Left colon (tissue), 2 donors: ENCODE measurements at regions not wholly inside any gene's neighbourhood (a gene's known extent, or its start where the extent isn't known, plus 50 kb on each side); places are given as distances from the start of the nearest gene placed in this dataset.
"Not testable (repeated sequence)": the region's sequence is repeated elsewhere in the genome, so short reads cannot be mapped to it uniquely, and the experiment has no call there.

Source experiments
- ATAC-seq: fragments of 200-7000 bp; cut with Tn5 transposase; one replicate; pipeline ENCODE4 v1.9.1; 2020; ENCODE audit warnings: mild to moderate bottlenecking, moderate library complexity
- DNase-seq, 2 donors: peaks; one replicate each; pipeline ENCODE4 v3.0.0-alpha.2; 2020
- intact Hi-C, 2 donors: fragments of 100-400 bp; cut with DNase I in 1 of 2; cut with micrococcal nuclease in 1 of 2; formaldehyde crosslinking; loops; one replicate each; pipeline versions ENCODE4 v1.11.2 to v1.14.0; 2022; cut with DNase I, micrococcal nuclease
- donor health status: DM: no; HTN: no; CAD: no.
- donor health status: DM: yes; HTN: yes; CAD: no.

- ATAC-seq (no peak), DNase-seq (no peak)
- intact Hi-C loops, result no loop called here
Observed at GRCh38 chr6:94902974-94903628, 674.2 kb upstream of the MANEA start.

DNA sequence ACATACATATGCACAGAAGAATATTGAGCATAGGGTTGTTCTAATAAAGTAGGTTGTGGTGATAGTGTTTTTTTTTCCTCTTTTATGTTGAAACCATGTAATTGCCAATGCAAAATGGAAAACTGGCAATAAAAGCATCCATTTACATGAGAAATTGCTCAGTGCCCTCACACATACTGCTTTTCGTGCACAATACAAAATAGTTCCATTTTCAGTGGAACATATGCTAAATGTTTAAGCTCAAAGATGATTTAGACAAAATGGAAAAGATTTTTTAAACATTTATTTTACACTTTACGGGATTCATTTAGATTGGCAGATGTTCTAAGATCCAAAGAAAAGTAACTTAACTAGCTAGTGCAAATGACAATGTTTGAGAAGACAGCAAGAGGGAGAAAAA, 678.1 kb upstream of the MANEA start:
- DNase-seq, result no peak
- intact Hi-C loops, result no loop called here
- no peak for ATAC-seq

DNA sequence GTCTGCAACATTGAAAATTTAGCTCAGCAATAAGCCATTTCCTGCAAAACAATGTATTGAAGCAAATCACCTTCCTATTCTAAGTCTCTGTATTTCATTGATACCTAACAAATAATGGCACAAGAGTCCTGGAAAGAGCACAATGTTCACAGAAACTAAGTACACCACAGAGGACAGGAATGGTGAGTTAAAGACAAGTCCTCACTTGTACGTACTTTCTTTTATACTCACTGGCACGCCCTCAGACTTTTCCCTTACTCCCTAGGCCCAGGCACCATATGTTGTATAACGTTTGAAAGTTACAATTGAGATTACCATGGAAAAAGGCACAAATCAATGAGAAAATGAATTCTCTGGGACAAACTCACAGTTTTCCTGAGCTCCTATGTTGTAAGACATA, 683.0 kb upstream of the MANEA start:
- DNase-seq (no peak), ATAC-seq (no peak)
- intact Hi-C loops, result no loop called here

DNA sequence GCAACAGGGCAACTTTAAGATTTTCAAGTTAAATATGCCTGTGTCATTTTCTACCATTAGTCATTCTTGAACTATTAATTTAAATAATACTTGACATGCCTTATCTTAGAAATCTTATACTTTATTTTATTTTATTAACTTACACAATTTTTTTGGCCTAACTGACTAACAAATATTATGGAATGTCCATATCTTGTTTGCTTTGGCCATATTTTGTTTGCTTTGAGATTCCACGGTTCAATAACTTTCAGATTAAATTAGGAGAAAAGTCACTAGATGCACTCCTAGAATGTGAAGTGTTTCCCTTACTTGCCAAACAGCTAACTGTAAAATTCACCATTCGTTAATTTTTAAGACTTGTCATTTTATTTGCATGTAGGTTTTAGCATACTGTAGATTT, 684.0 kb upstream of the MANEA start:
- no peak for DNase-seq
- intact Hi-C loops, result no loop called here
- ATAC-seq, result no peak

DNA sequence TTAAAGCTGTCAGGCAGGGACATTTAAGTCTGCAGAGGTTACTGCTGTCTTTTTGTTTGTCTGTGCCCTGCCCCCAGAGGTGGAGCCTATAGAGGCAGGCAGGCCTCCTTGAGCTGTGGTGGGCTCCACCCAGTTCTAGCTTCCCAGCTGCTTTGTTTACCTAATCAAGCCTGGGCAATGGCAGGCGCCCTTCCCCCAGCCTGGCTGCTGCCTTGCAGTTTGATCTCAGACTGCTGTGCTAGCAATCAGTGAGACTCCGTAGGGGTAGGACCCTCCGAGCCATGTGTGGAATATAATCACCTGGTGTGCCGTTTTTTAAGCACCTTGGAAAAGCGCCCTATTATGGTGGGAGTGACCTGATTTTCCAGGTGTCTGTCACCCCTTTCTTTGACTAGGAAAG, 703.5 kb upstream of the MANEA start:
- ATAC-seq, intact Hi-C loops: not testable (repeated sequence)
- peak in 1 of 2 donors; percentile 7 for DNase-seq

DNA sequence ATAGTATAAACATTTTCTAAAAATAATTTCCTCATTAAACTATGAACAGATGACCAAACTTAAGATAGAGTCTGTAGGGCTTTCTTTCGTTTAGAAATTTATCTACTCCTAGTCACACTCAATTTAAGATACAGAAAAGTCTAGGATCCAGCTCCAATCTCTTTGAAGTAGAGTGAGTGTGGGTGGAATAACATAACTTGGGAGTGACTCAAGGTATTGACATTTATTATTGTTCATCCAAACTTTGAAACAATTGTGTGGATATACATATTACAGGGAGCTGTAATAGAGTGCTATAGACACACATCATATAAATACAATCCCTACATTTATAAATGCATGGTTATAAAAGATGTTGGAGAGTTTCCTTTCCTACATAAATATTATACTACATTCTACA, 715.2 kb upstream of the MANEA start:
- ATAC-seq (no peak), DNase-seq (no peak)
- intact Hi-C loops, result no loop called here

DNA sequence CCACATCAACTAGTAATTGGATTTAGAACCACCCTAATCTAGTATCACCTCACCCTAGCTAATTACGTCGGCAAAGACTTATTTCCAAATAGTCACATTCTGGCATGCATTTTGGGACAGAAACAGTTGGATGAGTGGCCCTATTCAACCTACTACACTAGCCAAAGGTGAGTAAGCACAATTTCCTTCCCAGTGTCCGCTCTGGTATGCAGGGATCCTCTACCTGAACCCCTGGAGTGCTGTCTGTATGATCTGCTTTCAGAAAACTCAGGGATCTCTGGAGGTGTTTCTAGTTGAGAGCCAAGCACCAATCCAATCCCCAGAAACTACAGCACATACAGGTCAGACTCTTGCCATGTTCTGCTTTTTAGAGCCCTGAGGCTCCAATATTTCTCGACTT, 717.4 kb upstream of the MANEA start:
- DNase-seq, result no peak
- no peak for ATAC-seq
- intact Hi-C loops, result no loop called here

DNA sequence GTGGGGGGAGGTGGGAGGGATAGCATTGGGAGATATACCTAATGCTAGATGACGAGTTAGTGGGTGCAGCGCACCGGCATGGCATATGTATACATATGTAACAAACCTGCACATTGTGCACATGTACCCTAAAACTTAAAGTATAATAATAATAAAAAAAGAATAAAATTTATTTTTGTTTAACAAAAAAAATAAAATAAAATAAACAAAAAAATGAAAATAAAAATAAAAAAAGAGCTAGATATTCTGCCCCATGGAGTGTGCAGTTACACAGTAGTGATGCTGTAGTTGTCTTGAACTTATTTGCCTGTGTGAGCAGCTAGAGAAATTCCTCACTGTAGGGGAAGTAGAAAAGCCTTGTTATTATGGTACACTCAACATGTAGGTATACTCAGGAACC, 720.3 kb upstream of the MANEA start:
- DNase-seq, intact Hi-C loops, ATAC-seq: not testable (repeated sequence)

- ATAC-seq, DNase-seq, intact Hi-C loops: not testable (repeated sequence)
Observed at GRCh38 chr6:94851329-94851728, 726.0 kb upstream of the MANEA start.

DNA sequence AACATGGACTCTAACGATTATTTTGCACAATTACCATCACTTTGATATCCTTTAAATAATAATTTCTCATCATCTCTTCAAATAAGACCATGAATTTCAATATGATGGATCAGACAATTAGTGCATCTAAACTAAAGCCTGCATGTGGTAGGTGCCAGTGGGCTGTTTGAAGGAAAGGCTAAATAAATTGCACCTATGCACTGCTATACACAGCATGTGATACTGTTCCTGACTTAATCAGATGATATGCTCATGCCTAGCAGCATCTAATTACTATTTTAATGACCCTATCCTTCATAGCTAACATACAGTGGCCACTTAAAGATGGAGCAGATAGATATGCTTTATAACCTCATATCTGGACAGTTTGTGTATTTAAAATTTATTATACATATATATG, 731.6 kb upstream of the MANEA start:
- ATAC-seq (no peak), DNase-seq (no peak)
- intact Hi-C loops, result no loop called here

DNA sequence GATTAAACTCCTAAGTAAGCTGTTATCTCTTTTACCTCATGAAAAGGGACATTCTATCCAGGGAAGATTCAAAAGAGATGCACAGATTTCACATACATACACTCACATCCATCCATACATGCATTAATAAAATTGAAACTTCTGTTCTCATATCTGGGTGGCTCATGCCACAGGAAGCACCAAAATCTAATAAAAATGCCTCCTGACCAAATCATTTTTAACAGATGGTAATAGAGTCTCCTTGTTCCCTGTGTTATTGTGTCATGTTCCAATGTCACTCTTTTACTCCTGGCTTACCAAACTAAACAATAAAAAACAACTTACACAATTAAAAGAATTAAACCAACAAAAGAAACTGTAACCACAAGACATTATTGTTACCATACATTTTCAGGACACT, 742.1 kb upstream of the MANEA start:
- no peak for ATAC-seq
- no peak for DNase-seq
- intact Hi-C loops, result no loop called here

GRCh38 chr6:94813806-94814205, 763.5 kb upstream of the MANEA start:
- intact Hi-C loops, result no loop called here
- no peak for DNase-seq
- ATAC-seq, result no peak

- DNase-seq (no peak), ATAC-seq (no peak)
- intact Hi-C loops, result no loop called here
Observed at GRCh38 chr6:94801344-94801743, 776.0 kb upstream of the MANEA start.

DNA sequence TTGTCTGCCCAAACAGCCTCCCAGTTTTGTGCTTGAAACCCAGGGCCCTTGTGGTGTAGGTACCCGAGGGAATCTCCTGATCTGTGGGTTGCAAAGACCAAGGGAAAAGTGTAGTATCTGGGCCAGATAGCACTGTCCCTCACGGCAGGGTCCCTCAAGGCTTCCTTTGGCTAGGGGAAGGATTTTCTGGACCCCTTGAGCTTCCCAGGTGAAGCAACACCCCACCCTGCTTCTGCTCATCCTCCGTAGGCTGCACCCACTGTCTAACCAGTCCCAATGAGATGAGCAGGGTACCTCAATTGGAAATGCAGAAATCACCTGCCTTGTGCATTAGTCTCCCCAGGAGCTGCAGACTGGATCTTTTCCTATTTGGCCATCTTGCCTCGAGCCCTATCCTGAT, 791.8 kb upstream of the MANEA start:
- intact Hi-C loops, result no loop called here
- DNase-seq, result no peak
- ATAC-seq, result peak; percentile 21

- peak; percentile 71 to 82 for DNase-seq
- intact Hi-C loops, result not testable (repeated sequence)
- ATAC-seq, result peak; percentile 99
Observed at GRCh38 chr6:94785081-94785480, 792.3 kb upstream of the MANEA start.

DNA sequence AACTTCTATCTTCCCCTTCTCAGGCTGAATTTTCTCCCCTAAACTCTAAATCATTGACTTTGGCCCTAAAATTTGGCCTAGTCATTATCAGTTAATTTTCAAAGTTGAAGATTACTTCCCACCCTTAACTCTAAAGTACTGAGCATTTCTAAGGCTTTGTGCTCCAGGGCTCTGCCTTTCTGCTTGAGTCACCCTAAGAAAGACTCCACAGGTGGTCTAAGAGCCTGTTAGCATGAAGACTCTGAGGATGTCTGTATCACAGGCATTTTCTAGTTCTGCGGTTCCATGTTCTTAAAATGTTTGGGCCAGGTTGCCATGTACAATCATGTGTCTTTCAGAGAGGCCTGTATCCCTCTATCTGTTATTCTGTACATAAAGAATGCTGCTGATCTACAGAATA, 808.1 kb upstream of the MANEA start:
- no peak for ATAC-seq
- intact Hi-C loops, result no loop called here
- DNase-seq, result no peak

DNA sequence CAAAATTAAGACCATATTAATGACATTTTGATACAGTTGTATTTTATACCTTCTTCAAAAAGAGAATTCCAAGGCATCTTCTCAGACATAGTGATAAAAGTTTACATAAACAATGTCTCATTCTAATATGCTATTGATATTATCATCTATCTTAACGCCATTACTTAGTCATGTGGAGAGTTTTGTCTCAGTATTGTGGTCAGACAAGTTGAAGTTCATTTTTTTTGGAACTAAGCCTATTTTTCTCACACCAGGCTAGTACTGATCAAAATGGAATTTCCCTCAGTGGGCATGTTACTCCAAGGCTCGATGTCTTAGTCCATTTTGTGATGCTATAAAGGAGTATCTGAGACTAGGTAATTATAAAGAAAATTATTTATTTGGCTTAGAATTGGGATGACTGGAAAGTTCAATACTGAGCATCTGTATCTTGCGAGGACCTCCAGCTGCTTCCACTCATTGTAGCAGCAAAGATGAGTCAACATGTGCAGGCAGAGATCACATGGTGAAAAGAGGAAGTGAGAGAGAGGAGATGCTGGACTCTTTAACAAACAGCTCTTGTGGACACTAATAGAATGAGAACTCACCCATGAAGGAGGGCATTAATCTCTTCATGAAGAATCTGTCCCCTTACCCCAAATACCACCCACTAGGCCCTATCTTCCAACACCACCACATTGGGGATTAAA, 825.5 kb upstream of the MANEA start:
- intact Hi-C loops, result no loop called here
- no peak for ATAC-seq

DNA sequence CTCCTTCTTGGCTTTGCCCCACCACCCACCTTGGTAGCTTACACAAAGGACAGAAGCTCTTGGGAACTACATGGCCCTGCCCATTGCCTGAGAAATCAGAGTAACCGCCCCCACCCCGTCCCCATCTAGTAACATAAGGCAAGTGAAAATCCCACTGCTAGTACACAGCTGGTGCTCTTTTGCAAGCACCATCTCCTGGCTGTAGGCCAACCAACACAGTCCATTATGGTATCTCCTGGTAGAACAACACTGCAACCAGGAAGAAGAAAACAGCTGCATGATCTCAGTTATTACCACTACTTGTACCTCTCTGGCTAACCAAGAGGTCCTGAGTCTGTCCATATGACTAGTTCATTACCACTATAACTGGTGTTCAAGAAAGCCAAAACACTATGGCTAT, 841.1 kb upstream of the MANEA start:
- intact Hi-C loops, result no loop called here
- ATAC-seq (no peak), DNase-seq (no peak)

More for the DNA sequence above, 825.5 kb upstream of the MANEA start:
- DNase-seq, result no peak

- ATAC-seq, result no peak
- intact Hi-C loops, result no loop called here
- DNase-seq, result no peak
Observed at GRCh38 chr6:94735270-94735669, 842.1 kb upstream of the MANEA start.

DNA sequence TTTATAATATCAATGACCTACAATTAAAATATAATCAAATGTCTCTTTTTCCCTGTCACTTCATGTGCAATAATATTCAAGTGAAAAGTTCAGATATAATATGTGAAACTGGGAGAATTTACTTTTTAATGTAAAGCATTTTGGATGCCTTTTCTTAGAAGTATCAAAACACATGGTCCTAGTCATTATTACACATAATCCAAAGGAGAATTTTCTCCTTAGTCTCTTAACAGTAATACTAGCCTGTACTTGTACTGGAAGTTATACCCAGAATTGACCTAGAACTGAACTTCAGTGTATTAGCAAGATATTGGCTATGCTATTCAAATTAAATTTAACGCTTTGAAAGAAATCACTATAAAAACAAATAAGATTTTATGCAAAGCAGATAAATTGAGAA, 842.6 kb upstream of the MANEA start:
- DNase-seq, result no peak
- intact Hi-C loops, result no loop called here
- no peak for ATAC-seq

GRCh38 chr6:94733066-94733465, 844.3 kb upstream of the MANEA start:
- intact Hi-C loops, result no loop called here
- DNase-seq, result no peak
- no peak for ATAC-seq
